ENCODE measurements at regions not wholly inside any gene's neighbourhood (a gene's known extent, or its start where the extent isn't known, plus 50 kb on each side); places are given as distances from the start of the nearest gene placed in this dataset.

DNA sequence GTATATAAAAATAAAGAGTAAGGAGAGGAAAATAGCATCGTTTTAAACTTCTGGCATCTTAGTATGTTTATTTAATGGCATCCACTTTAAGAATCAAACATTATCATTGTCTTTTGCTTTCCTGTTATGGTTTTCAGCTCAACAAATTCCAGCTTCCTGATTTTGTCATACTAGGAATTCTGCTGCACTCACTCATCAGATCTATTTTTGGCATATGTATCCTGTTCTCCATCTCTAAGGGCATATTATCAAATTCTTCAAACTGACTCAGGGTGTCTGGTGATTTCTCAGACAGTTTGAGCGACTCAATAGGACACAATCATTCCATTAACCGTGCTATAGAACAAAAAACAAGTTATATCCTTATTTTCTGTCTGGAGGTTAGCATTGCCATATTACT is 248.5 kb upstream of the DIAPH2 start:
- no peak for DNase-seq (ENCODE audit: low read depth in 1 of 2, low spot score in 1 of 2)
- in situ Hi-C loops (cut with HindIII; ENCODE audit: low pct_unique_long_range_greater_than_20kb, low sequenced_read_pairs), result no loop called here
- no peak for TF ChIP-seq JUND (IDR thresholded peaks at IDR 0.05; ENCODE audit: low read depth)

DNA sequence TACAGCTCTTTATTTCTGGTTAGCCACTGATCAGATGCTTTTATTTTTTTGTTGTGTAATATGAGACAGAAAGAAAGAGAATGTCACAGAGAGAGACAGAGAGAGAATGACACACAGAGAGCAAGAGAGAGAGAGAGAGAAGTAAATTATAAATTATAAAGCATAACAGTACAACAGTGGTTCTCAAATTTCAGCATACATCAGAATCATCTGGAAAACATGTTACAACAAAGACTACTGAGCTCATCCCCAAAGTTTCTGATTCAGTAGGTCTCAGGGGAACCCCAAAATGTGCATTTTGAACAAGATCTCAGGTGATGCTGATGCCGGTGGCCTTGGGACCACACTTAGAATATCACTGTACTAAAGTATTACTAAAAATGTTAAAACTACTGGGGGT is 245.8 kb upstream of the DIAPH2 start:
- TF ChIP-seq JUND (IDR thresholded peaks at IDR 0.05; ENCODE audit: low read depth), result no peak
- in situ Hi-C loops (cut with HindIII; ENCODE audit: low pct_unique_long_range_greater_than_20kb, low sequenced_read_pairs), result no loop called here

DNA sequence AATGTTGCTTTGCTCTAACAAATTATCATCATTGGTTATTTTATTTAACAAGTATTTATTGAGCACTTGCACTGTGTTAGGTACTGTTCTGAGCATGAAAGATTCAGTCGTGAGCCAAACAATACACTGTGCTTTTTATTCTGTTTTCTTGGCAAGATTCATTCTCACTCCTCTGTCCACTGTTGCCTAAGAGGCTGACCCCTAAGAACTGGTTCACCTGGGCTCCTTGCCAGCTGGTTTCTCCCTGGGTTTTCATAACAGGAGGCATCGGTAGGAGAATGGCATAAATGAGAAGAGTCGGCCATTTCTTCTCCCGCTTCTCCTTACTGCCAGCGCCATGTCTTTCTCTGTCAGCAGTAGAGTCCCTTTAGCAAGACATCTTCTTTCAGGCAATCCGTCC is 243.7 kb upstream of the DIAPH2 start:
- in situ Hi-C loops (cut with HindIII; ENCODE audit: low pct_unique_long_range_greater_than_20kb, low sequenced_read_pairs), result no loop called here

More for the DNA sequence above, 245.8 kb upstream of the DIAPH2 start:
- no peak for DNase-seq (ENCODE audit: low read depth in 1 of 2, low spot score in 1 of 2)

DNA sequence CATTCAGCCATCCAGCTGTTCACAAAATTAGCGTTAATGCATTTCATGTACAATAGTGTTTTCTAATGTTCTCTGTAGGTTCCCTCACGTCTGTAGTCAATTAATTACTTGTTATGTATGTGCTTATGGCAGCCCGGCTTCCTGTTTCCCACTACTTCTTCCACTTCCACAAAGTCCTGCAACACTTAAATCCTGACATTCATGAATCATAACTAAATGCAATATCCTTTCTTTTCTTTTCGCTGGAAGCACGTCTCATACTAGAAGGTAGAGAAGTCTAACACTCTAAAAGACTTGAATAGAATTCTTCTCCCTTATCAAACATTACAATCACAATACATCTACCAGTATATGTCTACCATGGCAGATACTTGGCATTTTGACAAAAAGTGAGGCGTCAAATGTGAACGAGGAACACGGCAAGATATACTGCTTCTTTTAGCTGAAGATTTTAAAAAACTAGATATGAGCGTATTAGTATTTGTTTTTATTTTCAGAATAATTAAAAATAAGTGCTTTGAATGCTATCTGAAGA is 239.0 kb upstream of the DIAPH2 start:
- DNase-seq (ENCODE audit: low read depth in 1 of 2, low spot score in 1 of 2), result no peak
- TF ChIP-seq JUND (IDR thresholded peaks at IDR 0.05; ENCODE audit: low read depth), result no peak
- in situ Hi-C loops (cut with HindIII; ENCODE audit: low pct_unique_long_range_greater_than_20kb, low sequenced_read_pairs), result no loop called here

More for the DNA sequence above, 243.7 kb upstream of the DIAPH2 start:
- no peak for DNase-seq (ENCODE audit: low read depth in 1 of 2, low spot score in 1 of 2)
- no peak for TF ChIP-seq JUND (IDR thresholded peaks at IDR 0.05; ENCODE audit: low read depth)

DNA sequence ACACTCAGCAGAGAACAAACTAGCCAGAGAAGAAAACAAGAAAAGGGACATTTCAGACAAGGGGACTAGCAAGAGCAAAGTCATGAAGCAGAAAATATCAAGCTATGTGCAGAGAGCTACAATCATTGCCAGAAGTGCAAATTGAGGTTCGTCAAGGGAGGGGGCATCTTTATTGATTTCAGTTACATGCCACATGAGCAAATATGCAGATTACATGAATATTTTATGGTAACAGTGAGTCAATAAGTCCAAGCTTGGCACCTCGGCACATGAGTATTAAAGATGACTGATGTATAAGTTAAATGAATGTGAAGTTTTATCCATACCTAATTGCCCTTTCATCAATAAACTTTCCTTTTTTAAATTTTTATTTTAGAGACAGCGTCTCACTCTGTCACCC is 238.1 kb upstream of the DIAPH2 start:
- no peak for TF ChIP-seq JUND (IDR thresholded peaks at IDR 0.05; ENCODE audit: low read depth)
- in situ Hi-C loops (cut with HindIII; ENCODE audit: low pct_unique_long_range_greater_than_20kb, low sequenced_read_pairs), result no loop called here
- DNase-seq (ENCODE audit: low read depth in 1 of 2, low spot score in 1 of 2), result no peak

DNA sequence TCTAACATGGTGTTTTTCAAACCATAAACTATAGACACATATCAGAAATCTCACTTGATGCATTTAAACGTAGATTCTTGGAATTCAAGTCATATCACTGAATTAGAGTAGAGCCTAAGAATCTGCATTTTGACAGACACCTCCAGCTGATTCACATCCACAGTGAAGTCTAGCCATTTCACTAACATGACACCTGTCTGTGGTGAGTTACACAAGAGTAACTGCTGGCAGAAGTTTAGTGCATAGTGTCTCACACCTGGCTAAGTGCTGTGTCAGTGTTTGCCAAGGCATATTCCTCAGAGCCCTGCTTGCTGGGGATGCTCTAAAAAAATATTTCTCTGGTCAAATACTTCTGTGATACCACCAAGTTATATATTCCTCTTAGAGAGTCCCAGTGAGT is 237.5 kb upstream of the DIAPH2 start:
- no peak for TF ChIP-seq JUND (IDR thresholded peaks at IDR 0.05; ENCODE audit: low read depth)
- in situ Hi-C loops (cut with HindIII; ENCODE audit: low pct_unique_long_range_greater_than_20kb, low sequenced_read_pairs), result no loop called here
- DNase-seq (ENCODE audit: low read depth in 1 of 2, low spot score in 1 of 2), result no peak

DNA sequence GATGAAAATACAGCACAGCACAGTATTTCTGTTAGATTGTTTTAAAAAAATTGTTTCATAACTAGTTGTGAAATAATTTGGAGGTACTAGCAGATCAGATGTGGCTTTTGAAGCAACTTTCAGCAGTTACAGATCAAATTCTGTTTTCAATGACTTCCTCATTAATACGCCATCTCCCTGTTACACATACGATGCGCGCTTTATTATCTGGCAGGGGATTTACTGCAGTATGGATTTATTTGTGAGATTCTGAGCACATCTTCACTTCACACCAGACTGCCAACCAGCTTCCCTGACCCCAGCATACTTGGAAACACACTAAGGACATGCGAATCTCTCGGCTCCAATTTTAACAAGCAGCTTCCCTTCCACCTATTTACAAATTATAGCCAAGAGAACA is 235.5 kb upstream of the DIAPH2 start:
- in situ Hi-C loops (cut with HindIII; ENCODE audit: low pct_unique_long_range_greater_than_20kb, low sequenced_read_pairs), result no loop called here
- no peak for DNase-seq (ENCODE audit: low read depth in 1 of 2, low spot score in 1 of 2)
- TF ChIP-seq JUND (IDR thresholded peaks at IDR 0.05; ENCODE audit: low read depth), result no peak

DNA sequence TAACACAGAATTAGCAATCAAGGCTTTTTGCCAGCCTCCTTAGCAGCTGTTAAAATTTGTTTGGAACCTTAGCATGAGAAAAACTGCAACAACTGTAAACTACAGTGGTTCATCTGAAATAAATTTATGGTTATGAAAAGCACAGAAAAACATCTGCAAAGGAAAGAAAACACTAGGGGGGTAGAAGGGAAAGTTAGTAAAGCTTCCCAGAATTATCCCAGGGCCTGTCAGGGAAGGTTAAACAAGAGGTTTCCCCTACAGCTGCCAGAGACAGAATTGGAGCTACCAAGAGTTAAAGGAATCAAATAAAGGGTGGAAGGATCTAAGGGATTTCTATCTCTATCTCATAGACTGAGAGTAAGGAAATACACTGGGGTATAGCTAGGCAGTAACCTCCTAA is 234.7 kb upstream of the DIAPH2 start:
- in situ Hi-C loops (cut with HindIII; ENCODE audit: low pct_unique_long_range_greater_than_20kb, low sequenced_read_pairs), result no loop called here
- no peak for TF ChIP-seq JUND (IDR thresholded peaks at IDR 0.05; ENCODE audit: low read depth)

DNA sequence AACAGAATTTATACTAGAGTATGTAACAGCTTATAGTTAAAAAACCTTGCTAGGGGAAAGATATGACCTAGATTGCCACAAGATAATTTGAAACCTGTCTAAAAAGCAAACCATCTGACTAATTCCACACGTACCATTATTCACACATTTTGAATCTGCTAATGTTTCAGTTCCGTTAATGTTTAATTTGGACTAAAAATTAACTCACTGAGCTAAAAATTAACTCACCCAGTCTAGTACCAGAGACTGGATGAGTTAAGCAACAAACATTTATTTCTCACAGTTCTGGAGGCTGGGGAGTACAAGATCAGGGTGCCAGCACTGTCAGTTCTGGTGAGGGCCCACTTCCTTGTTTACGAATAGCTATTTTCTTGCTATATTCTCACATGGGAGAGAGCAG is 231.5 kb upstream of the DIAPH2 start:
- in situ Hi-C loops (cut with HindIII; ENCODE audit: low pct_unique_long_range_greater_than_20kb, low sequenced_read_pairs), result no loop called here

More for the DNA sequence above, 234.7 kb upstream of the DIAPH2 start:
- DNase-seq (ENCODE audit: low read depth in 1 of 2, low spot score in 1 of 2), result no peak

DNA sequence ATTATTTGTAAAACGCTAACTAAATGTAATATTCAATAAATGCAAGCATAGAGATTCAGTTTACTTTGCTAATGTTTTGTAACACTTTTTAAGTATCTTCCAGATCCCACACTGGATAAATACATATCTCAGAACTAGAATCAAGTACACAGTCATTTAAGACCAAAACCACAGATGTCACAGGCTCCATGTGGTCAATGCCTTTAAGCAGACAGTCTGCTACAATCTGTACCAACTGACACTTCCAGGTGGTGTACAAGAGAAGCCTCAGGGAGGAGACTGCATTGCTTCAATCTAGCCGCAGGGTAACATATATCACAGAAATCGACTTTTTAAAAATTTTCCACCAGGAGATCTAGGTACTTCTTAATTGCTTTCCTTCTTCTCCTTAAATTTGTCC is 229.6 kb upstream of the DIAPH2 start:
- DNase-seq (ENCODE audit: low read depth in 1 of 2, low spot score in 1 of 2), result no peak
- in situ Hi-C loops (cut with HindIII; ENCODE audit: low pct_unique_long_range_greater_than_20kb, low sequenced_read_pairs), result no loop called here
- no peak for TF ChIP-seq JUND (IDR thresholded peaks at IDR 0.05; ENCODE audit: low read depth)

More for the DNA sequence above, 231.5 kb upstream of the DIAPH2 start:
- no peak for DNase-seq (ENCODE audit: low read depth in 1 of 2, low spot score in 1 of 2)
- no peak for TF ChIP-seq JUND (IDR thresholded peaks at IDR 0.05; ENCODE audit: low read depth)

DNA sequence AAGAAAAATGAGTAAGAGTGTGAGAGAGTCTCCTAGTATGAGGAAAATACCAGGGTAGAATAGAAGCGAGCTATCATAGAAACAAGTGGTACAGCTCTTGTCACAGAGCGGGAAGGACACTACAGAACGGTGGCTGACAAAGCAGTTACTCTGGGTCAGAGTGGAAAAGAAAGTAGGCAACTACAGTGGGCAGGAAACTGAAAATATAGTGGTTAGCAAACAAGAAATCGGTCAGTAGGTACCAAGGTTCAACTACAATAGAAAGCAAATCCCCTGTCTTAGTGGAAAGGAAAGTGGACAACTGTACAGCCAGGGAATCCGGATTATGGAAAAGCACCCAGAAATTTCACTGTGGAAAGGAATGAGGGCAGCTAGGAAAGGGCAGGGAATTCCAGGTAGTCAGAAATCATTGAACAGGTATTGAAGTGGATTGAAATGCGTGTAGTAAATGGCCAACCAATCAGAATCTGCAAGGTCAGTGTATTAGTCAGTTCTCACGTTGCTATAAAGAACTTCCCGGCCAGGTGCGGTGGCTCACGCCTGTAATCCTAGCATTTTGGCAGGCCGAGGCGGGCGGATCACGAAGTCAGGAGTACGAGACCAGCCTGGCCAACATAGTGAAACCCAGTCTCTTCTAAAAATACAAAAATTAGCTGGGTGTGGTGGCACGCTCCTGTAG is 219.6 kb upstream of the DIAPH2 start:
- no peak for TF ChIP-seq JUND (IDR thresholded peaks at IDR 0.05; ENCODE audit: low read depth)
- no peak for DNase-seq (ENCODE audit: low read depth in 1 of 2, low spot score in 1 of 2)
- in situ Hi-C loops (cut with HindIII; ENCODE audit: low pct_unique_long_range_greater_than_20kb, low sequenced_read_pairs), result no loop called here

DNA sequence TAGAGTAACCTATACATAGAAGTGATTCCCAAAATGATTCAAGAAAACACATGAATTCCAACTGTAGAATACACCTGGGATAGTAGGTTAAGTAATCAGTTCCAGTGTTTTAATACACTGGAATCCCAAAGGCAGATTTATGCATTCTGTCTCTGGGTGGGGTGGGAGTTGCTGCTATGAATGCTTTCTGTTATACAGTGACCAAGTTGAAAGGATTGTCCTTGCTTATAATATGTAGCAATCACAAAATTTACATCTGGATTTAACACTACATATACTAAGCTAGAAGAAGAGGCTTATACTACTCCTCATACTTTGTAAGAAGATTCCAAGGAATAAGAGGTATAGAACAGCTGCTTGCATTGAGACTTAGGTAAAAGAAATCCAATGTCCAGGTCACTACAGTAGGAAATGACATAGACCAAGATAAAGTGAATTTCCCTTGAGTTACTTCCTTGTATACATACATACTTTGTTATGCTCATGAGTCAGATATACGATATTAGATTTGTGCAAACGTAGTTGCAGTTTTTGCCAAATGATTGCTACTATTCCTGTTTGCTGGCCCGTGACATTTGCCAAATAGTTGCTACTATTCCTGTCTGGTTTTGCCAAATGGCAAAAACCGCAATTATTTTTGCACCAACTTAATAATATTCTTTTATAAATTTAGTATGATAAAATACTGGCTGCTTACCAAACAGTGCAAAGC is 210.5 kb upstream of the DIAPH2 start:
- in situ Hi-C loops (cut with HindIII; ENCODE audit: low pct_unique_long_range_greater_than_20kb, low sequenced_read_pairs), result no loop called here
- no peak for DNase-seq (ENCODE audit: low read depth in 1 of 2, low spot score in 1 of 2)
- TF ChIP-seq JUND (IDR thresholded peaks at IDR 0.05; ENCODE audit: low read depth), result no peak

DNA sequence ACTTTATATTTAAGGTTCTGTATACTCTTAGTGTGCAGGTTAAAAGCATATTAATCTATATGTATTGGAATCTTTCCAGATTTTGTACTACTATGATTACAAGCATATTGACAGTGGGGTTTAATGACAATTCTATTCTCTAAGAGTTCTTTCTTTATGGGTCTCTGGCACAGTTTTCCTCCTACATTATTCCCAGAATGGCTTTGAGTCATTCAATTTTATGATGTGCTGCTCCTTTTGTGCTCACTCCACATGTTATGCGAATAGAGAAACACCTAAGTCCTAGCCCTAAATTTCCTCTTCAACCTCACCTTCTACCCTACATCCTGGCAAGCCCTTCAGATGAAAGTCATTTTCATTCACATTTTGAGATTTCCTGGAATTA is 209.9 kb upstream of the DIAPH2 start:
- no peak for TF ChIP-seq JUND (IDR thresholded peaks at IDR 0.05; ENCODE audit: low read depth)
- in situ Hi-C loops (cut with HindIII; ENCODE audit: low pct_unique_long_range_greater_than_20kb, low sequenced_read_pairs), result no loop called here
- DNase-seq (ENCODE audit: low read depth in 1 of 2, low spot score in 1 of 2), result no peak

All from T47D (cell line).